GM20000 (cell line): ENCODE measurements at regions not wholly inside any gene's neighbourhood (a gene's known extent, or its start where the extent isn't known, plus 50 kb on each side); places are given as distances from the start of the nearest gene placed in this dataset.

Experiments used
- DNase-seq: peaks from one replicate; pipeline ENCODE4 v3.0.0; 2012; ENCODE audit warnings: low spot score
- CTCF ChIP-seq: IDR thresholded peaks from 2 replicates; pipeline ENCODE4 v1.5.1; 2012; ENCODE audit warnings: mild to moderate bottlenecking, control low read depth; ENCODE audit errors: extremely low read depth, missing control alignments

DNA sequence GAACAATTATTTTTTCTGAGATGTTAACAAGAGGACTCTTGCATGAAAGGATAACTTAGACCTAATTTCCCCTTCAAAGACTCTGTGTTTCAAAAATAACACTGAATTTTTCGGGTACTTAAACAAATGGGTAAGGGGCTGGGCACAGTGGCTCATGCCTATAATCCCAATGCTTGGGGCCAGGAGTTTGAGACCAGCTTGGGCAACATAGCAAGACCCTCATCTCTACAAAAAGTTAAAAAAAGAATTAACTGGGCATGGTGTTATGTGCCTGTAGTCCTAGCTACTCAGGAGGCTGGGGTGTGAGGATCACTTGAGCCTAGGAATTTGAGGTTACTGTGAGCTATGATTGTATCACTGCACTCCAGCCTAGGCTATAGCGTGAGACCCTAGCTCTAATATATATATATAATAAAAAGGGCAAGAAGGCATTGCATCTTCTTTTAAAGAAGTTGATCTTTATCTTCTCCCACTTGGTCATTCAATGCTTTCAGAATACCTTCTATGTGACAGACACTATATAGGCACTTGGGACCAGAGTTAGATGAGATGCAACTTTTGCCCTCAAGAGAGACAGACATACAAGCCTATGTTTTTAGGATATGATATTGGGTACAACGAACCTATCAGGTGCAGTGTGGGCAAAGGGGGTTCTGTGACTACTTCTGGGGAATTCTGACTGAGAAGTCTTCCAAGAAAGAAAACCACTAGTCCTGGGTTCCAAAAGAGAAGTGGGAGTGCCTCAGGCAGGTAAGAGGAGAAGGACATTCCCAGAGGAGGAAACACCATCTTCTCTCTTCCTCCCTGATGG lies 120.0 kb downstream of the MYCN start:
- DNase-seq = no peak
- no peak for TF ChIP-seq CTCF

GRCh38 chr2:16059393-16060016 lies 119.2 kb downstream of the MYCN start:
- DNase-seq = no peak
- no peak for TF ChIP-seq CTCF

DNA sequence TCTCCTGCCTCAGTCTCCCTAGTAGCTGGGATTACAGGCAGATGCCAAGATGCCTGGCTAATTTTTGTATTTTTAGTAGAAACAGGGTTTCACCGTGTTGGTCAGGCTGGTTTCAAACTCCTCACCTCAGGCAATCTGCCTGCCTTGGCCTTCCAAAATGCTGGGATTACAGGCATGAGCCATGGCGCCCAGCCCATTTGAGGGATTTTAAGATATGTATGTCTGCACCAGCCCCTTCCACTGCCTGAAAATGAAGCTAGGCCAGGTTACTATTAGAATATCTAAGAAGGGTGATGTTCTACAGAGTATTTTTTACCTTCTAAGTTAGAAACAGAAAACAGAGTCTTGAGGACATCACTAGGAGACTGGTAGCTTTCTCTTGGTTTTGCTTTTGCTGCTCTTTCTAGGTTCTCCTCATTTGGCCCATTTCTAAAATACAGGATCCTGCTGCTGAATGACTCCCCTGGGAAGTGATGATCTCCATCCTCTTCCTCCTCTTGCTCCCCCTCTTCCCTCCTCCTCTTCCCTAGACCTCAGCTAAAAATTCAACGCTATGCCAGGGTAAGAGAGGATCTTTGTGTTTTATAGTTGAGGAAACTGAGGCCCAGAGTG lies 118.5 kb downstream of the MYCN start:
- DNase-seq = no peak
- TF ChIP-seq CTCF = no peak

DNA sequence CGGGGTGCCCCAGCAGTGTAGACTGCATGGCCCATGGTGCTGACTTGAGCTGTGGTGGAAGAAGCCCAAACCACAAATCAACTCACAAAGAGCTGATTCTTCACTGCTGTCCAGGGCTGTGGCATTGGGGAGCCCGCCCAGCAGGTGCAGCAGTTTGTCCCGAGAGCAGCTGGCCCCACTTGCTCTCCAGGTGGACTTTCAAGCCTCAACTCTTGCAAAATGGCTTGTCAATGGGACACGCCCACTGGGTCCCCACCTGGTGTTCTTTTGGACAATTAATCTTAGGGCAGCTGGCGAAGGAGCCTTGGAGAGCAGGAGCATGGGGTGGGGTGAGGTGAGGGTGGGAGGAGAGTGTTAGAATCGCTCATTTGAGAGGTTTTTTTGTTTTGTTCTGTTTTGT lies 117.9 kb downstream of the MYCN start:
- DNase-seq = no peak
- TF ChIP-seq CTCF = no peak

- no peak for TF ChIP-seq CTCF
- no peak for DNase-seq
Measured at GRCh38 chr2:16057661-16058060, 117.3 kb downstream of the MYCN start.

DNA sequence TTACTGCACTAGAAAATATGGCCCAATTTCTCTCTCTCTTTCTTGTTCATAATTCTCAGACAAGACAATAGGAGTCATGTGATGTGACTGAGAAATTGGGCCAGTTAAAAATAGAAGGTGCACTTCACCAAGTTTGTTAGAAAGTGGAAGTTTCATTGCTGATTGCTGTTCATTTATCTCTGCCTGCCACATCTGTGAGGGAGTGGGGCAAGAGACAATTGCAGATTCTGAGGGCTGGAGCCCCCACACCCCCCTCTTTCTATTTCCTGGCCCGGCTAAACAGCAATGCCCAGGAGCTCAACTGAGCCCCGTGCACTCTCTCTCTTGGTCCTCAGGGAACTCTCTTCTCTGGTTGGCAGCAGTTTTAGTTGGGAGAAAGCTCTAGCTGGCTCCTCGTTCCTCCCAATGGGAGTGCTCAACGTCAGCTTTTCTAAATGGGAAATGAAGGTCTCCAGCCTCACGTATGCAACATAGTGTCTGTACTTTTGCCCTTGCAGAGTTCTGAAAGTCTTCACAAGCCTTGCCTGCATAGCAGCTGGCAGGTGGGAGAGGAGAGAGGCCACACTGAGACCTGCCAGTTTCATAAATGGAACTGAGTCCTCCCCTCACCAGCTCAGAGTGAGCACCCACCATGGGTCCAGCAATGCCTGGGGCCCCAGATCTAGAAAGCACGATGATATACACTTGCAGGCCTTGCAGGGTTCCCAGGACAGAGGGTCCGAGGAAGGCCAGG lies 115.7 kb downstream of the MYCN start:
- peak; percentile 59 for DNase-seq
- no peak for TF ChIP-seq CTCF
